ENCODE measurements at regions not wholly inside any gene's neighbourhood (a gene's known extent, or its start where the extent isn't known, plus 50 kb on each side); places are given as distances from the start of the nearest gene placed in this dataset.

GRCh38 chr5:62042007-62042406, 264.0 kb upstream of the KIF2A start:
- H3F3A ChIP-seq (replicated peaks; ENCODE audit: insufficient read depth), result no peaks in the 10 kb centered on the region
- no peak overlapping the region for H3K27ac ChIP-seq (ENCODE audit: low read depth in 2 of 2, low read length in 1 of 2)
- H3K4me2 ChIP-seq, result no peak overlapping the region
- H2AFZ ChIP-seq (ENCODE audit: low read depth), result no peak overlapping the region
- no peak for DNase-seq
- 28% methylated on average over 3 of the region's 3 CpGs for WGBS (ENCODE audit: low lambda C conversion rate)
- no peak overlapping the region for H3K9ac ChIP-seq
- H3K27me3 ChIP-seq (ENCODE audit: insufficient read depth), result no peaks in the 10 kb centered on the region
- ChIA-PET CTCF (no interaction called here), POLR2A (no interaction called here)
- peaks cover 0 to 6% of the 10 kb centered on the region in 2 experiments; a peak in 1 of 4 replicates for H3K4me1 ChIP-seq (ENCODE audit: control insufficient read depth in 1 of 2, insufficient read depth in 2 of 2, low read depth in 1 of 2, low read length in 1 of 2)
- H3K9me2 ChIP-seq, result no peaks in the 10 kb centered on the region
- no peak overlapping the region for H3K4me3 ChIP-seq (ENCODE audit: low read depth in 2 of 2, low read length in 1 of 2)
- H4K20me1 ChIP-seq (ENCODE audit: insufficient read depth), result no peaks in the 10 kb centered on the region
- H3K9me3 ChIP-seq, result no peaks in the 10 kb centered on the region
- TF ChIP-seq MXI1 (IDR thresholded peaks at IDR 0.05; ENCODE audit: low read depth, low read length), result no peak
- no peak for TF ChIP-seq GATA2 (CRISPR knock-in tag; IDR thresholded peaks at IDR 0.05)
- no peak for TF ChIP-seq FOXM1 (IDR thresholded peaks at IDR 0.05; ENCODE audit: low read depth)
- no peaks in the 10 kb centered on the region for H3K36me3 ChIP-seq (replicated peaks in 1 of 2; ENCODE audit: control insufficient read depth in 1 of 2, insufficient read depth in 2 of 2, low read length in 1 of 2)
- no peaks in the 10 kb centered on the region for H3K79me2 ChIP-seq (ENCODE audit: insufficient read depth)

- no peaks in the 10 kb centered on the region for H3K36me3 ChIP-seq (replicated peaks in 1 of 2; ENCODE audit: control insufficient read depth in 1 of 2, insufficient read depth in 2 of 2, low read length in 1 of 2)
- no peaks in the 10 kb centered on the region for H3K4me1 ChIP-seq (ENCODE audit: control insufficient read depth in 1 of 2, insufficient read depth in 2 of 2, low read depth in 1 of 2, low read length in 1 of 2)
- H3K27ac ChIP-seq (ENCODE audit: low read depth in 2 of 2, low read length in 1 of 2), result no peak overlapping the region
- no peaks in the 10 kb centered on the region for H3F3A ChIP-seq (replicated peaks; ENCODE audit: insufficient read depth)
- ChIA-PET POLR2A (no interaction called here), CTCF (interaction anchor here (0.9 kb wide), 1 partner anchor 439 kb away, joined by 3 read pairs; no protein-coding TSS in a partner anchor)
- DNase-seq, result no peak
- H2AFZ ChIP-seq (ENCODE audit: low read depth), result no peak overlapping the region
- H3K4me3 ChIP-seq (ENCODE audit: low read depth in 2 of 2, low read length in 1 of 2), result no peak overlapping the region
- no peak overlapping the region for H3K9ac ChIP-seq
- no peaks in the 10 kb centered on the region for H3K9me3 ChIP-seq
- H3K4me2 ChIP-seq, result no peak overlapping the region
- TF ChIP-seq FOXJ3 (CRISPR knock-in tag; IDR thresholded peaks at IDR 0.05), result no peak
- TF ChIP-seq GABPA (IDR thresholded peaks at IDR 0.05; ENCODE audit: low read depth), result no peak
- no peak for TF ChIP-seq RCOR1 (IDR thresholded peaks at IDR 0.05; ENCODE audit: low read length)
- no peak for TF ChIP-seq RXRA (IDR thresholded peaks at IDR 0.05; ENCODE audit: borderline replicate concordance, low read depth)
- TF ChIP-seq TCF12 (IDR thresholded peaks at IDR 0.05), result no peak
- TF ChIP-seq RAD21 (IDR thresholded peaks at IDR 0.05; ENCODE audit: low read length), result no peak
- no peak for TF ChIP-seq PBX3 (IDR thresholded peaks at IDR 0.05)
- no peak for TF ChIP-seq YY1 (IDR thresholded peaks at IDR 0.05; ENCODE audit: low read depth)
- no peak for TF ChIP-seq SIN3A (IDR thresholded peaks at IDR 0.05; ENCODE audit: borderline replicate concordance, low read depth, low read length)
- TF ChIP-seq ZBTB33 (IDR thresholded peaks at IDR 0.05; ENCODE audit: borderline replicate concordance, low read depth), result no peak
- TF ChIP-seq USF1 (IDR thresholded peaks at IDR 0.05; ENCODE audit: borderline replicate concordance, low read depth), result no peak
- no peak for TF ChIP-seq POLR2AphosphoS5 (IDR thresholded peaks at IDR 0.05; ENCODE audit: low read depth, low read length)
- no peak for TF ChIP-seq REST (IDR thresholded peaks at IDR 0.05; ENCODE audit: low read depth, low read length)
- 11% methylated on average over 4 of the region's 4 CpGs for WGBS (ENCODE audit: low lambda C conversion rate)
- H3K27me3 ChIP-seq (ENCODE audit: insufficient read depth), result no peaks in the 10 kb centered on the region
- no peaks in the 10 kb centered on the region for H4K20me1 ChIP-seq (ENCODE audit: insufficient read depth)
- H3K9me2 ChIP-seq, result no peaks in the 10 kb centered on the region
- no peaks in the 10 kb centered on the region for H3K79me2 ChIP-seq (ENCODE audit: insufficient read depth)
These were observed 262.4 kb upstream of the KIF2A start for GRCh38 chr5:62043289-62044280.
